ENCODE measurements at regions not wholly inside any gene's neighbourhood (a gene's known extent, or its start where the extent isn't known, plus 50 kb on each side); places are given as distances from the start of the nearest gene placed in this dataset.

GRCh38 chr12:41966916-41967315 is 177.8 kb downstream of the GXYLT1 start:
- Histone ChIP-seq H3K4me3 (ENCODE audit: extremely low read depth, insufficient read depth, low read length, poor library complexity, severe bottlenecking) (no peak overlapping the region), H3K4me1 (ENCODE audit: control insufficient read depth, insufficient read depth, low read length, poor library complexity, severe bottlenecking) (peaks cover 3% of the 10 kb centered on the region), H3K36me3 (ENCODE audit: control insufficient read depth, insufficient read depth, low read length) (no peaks in the 10 kb centered on the region), H3K27ac (ENCODE audit: low read depth, low read length, severe bottlenecking) (no peak overlapping the region), H3K9me3 (ENCODE audit: control insufficient read depth, low read length) (no peaks in the 10 kb centered on the region)
- WGBS, 2 experiments (ENCODE audit: insufficient coverage in 2 of 2): 100% methylated on average over 1 of the region's 2 CpGs

- no peak overlapping the region for H3K27ac ChIP-seq (ENCODE audit: low read depth, low read length, severe bottlenecking)
Observed at GRCh38 chr12:41966001-41966400, 178.7 kb downstream of the GXYLT1 start.

DNA sequence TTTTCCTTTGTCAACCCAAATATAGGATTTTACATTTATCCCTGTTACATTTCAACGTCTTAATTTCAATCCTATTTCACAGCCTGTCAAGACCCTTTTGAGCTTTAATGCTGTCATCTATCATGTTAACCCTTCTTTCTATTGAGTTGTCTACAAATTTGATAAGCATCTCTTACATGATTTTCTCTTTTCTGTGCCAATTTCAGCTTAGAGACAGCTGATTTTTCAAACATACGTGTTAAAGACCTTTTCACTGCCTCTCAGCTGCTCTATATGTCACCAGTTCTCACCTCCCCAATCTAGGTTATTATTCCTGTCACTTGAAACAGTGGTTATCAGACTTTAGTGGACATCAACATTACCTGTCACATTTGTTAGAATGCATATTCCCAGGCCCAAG is 181.3 kb downstream of the GXYLT1 start:
- Histone ChIP-seq H3K36me3 (ENCODE audit: control insufficient read depth, insufficient read depth, low read length) (no peaks in the 10 kb centered on the region), H3K9me3 (ENCODE audit: control insufficient read depth, low read length) (no peaks in the 10 kb centered on the region), H3K4me1 (ENCODE audit: control insufficient read depth, insufficient read depth, low read length, poor library complexity, severe bottlenecking) (peaks cover 3% of the 10 kb centered on the region), H3K4me3 (ENCODE audit: extremely low read depth, insufficient read depth, low read length, poor library complexity, severe bottlenecking) (no peak overlapping the region), H3K27ac (ENCODE audit: low read depth, low read length, severe bottlenecking) (no peak overlapping the region)
- WGBS, 2 experiments (ENCODE audit: insufficient coverage in 2 of 2): 89 to 100% methylated on average over 1 to 2 of the region's 2 CpGs

More at GRCh38 chr12:41966001-41966400, 178.7 kb downstream of the GXYLT1 start:
- Histone ChIP-seq H3K4me1 (ENCODE audit: control insufficient read depth, insufficient read depth, low read length, poor library complexity, severe bottlenecking) (peaks cover 3% of the 10 kb centered on the region), H3K36me3 (ENCODE audit: control insufficient read depth, insufficient read depth, low read length) (no peaks in the 10 kb centered on the region), H3K9me3 (ENCODE audit: control insufficient read depth, low read length) (no peaks in the 10 kb centered on the region), H3K4me3 (ENCODE audit: extremely low read depth, insufficient read depth, low read length, poor library complexity, severe bottlenecking) (no peak overlapping the region)
- 81 to 94% methylated on average over 2 of the region's 2 CpGs for WGBS, 2 experiments (ENCODE audit: insufficient coverage in 2 of 2)

DNA sequence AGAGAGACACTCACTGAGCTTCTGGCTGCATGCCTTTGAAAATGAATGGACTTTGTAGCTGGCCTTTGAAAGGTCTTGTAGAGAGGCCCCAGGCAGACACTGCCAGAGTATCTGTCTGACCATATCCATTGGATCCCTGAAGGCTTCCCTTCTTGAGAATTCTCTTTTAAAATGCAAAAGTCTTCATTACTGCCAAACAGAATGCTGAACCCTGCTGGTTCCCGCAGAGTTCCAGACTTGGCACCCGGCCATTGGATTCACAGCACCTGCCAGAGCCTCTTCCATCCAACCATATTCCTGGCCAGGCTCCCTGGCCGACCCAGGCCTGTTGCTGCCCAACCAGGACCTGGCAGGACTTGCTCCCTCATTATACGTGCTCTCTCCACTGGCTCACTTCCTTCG is 182.5 kb downstream of the GXYLT1 start:
- Histone ChIP-seq H3K36me3 (ENCODE audit: control insufficient read depth, insufficient read depth, low read length) (no peaks in the 10 kb centered on the region), H3K9me3 (ENCODE audit: control insufficient read depth, low read length) (no peaks in the 10 kb centered on the region), H3K4me1 (ENCODE audit: control insufficient read depth, insufficient read depth, low read length, poor library complexity, severe bottlenecking) (peaks cover 3% of the 10 kb centered on the region), H3K4me3 (ENCODE audit: extremely low read depth, insufficient read depth, low read length, poor library complexity, severe bottlenecking) (no peak overlapping the region), H3K27ac (ENCODE audit: low read depth, low read length, severe bottlenecking) (no peak overlapping the region)
- WGBS, 2 experiments (ENCODE audit: insufficient coverage in 2 of 2): 80 to 91% methylated on average over 5 of the region's 5 CpGs

GRCh38 chr12:41959271-41959670 is 185.4 kb downstream of the GXYLT1 start:
- H3K4me3 ChIP-seq (ENCODE audit: extremely low read depth, insufficient read depth, low read length, poor library complexity, severe bottlenecking): no peak overlapping the region
- WGBS, 2 experiments (ENCODE audit: insufficient coverage in 2 of 2): 100% methylated on average over 1 of the region's 2 CpGs; no CpG with 5 or more reads in 1 of the 2 experiments
- H3K4me1 ChIP-seq (ENCODE audit: control insufficient read depth, insufficient read depth, low read length, poor library complexity, severe bottlenecking): no peaks in the 10 kb centered on the region
- H3K36me3 ChIP-seq (ENCODE audit: control insufficient read depth, insufficient read depth, low read length): no peaks in the 10 kb centered on the region
- H3K9me3 ChIP-seq (ENCODE audit: control insufficient read depth, low read length): no peaks in the 10 kb centered on the region
- H3K27ac ChIP-seq (ENCODE audit: low read depth, low read length, severe bottlenecking): no peak overlapping the region

DNA sequence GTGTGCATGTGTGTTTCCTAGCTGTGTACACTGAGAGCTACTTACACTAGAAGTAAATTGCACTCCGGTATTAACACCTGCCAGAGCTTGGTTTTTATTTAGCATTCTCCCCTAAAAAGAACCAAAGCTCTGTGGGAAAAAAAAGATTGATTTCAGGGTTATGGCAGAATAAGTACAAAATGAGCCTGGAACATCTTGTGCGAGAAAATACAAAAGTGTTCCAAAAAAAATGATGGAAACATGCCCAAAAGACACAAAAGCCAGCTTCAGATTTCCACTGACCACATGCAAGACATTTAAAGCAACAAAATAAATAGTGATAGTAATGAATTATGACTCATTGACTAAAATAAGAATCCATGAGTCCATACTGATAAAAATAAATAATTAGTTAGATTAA is 188.3 kb downstream of the GXYLT1 start:
- H3K4me3 ChIP-seq (ENCODE audit: extremely low read depth, insufficient read depth, low read length, poor library complexity, severe bottlenecking): no peak overlapping the region
- no CpG with 5 or more reads among the region's 2 CpGs for WGBS, 2 experiments (ENCODE audit: insufficient coverage in 2 of 2)
- H3K27ac ChIP-seq (ENCODE audit: low read depth, low read length, severe bottlenecking): no peak overlapping the region
- H3K36me3 ChIP-seq (ENCODE audit: control insufficient read depth, insufficient read depth, low read length): no peaks in the 10 kb centered on the region
- no peaks in the 10 kb centered on the region for H3K4me1 ChIP-seq (ENCODE audit: control insufficient read depth, insufficient read depth, low read length, poor library complexity, severe bottlenecking)
- H3K9me3 ChIP-seq (ENCODE audit: control insufficient read depth, low read length): no peaks in the 10 kb centered on the region

DNA sequence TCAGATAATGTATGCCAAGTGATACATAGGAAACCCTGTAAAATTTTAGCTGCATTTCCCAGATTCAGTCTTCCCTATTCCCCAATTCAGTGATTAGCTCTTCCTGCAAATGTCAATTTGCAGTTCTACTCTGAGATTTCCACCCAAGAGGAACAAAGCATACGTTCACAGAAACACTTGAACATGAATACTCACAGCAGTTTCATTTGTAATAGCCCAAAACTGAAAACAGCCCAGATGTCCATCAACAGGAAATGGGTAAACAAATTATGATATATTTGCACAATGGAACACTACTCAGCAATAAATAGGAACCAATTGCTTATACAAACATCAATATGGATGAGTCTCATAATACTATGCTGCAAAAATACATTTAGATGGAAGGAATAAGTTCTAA is 194.2 kb downstream of the GXYLT1 start:
- no peak overlapping the region for H3K4me3 ChIP-seq (ENCODE audit: extremely low read depth, insufficient read depth, low read length, poor library complexity, severe bottlenecking)
- WGBS, 2 experiments (ENCODE audit: insufficient coverage in 2 of 2): 80% methylated on average over 1 of the region's 1 CpG; no CpG with 5 or more reads in 1 of the 2 experiments
- no peaks in the 10 kb centered on the region for H3K36me3 ChIP-seq (ENCODE audit: control insufficient read depth, insufficient read depth, low read length)

GRCh38 chr12:41946106-41946505 is 198.6 kb downstream of the GXYLT1 start:
- WGBS, 2 experiments (ENCODE audit: insufficient coverage in 2 of 2): 90 to 92% methylated on average over 1 to 2 of the region's 2 CpGs
- no peak overlapping the region for H3K27ac ChIP-seq (ENCODE audit: low read depth, low read length, severe bottlenecking)
- peaks cover 20% of the 10 kb centered on the region for H3K9me3 ChIP-seq (ENCODE audit: control insufficient read depth, low read length)
- no peaks in the 10 kb centered on the region for H3K36me3 ChIP-seq (ENCODE audit: control insufficient read depth, insufficient read depth, low read length)
- H3K4me1 ChIP-seq (ENCODE audit: control insufficient read depth, insufficient read depth, low read length, poor library complexity, severe bottlenecking): no peaks in the 10 kb centered on the region
- H3K4me3 ChIP-seq (ENCODE audit: extremely low read depth, insufficient read depth, low read length, poor library complexity, severe bottlenecking): no peak overlapping the region

More for the DNA sequence above, 194.2 kb downstream of the GXYLT1 start:
- Histone ChIP-seq H3K27ac (ENCODE audit: low read depth, low read length, severe bottlenecking) (no peak overlapping the region), H3K9me3 (ENCODE audit: control insufficient read depth, low read length) (peaks cover 12% of the 10 kb centered on the region), H3K4me1 (ENCODE audit: control insufficient read depth, insufficient read depth, low read length, poor library complexity, severe bottlenecking) (no peaks in the 10 kb centered on the region)

GRCh38 chr12:41944216-41944615 is 200.5 kb downstream of the GXYLT1 start:
- H3K36me3 ChIP-seq (ENCODE audit: control insufficient read depth, insufficient read depth, low read length): no peaks in the 10 kb centered on the region
- 94 to 100% methylated on average over 2 of the region's 2 CpGs for WGBS, 2 experiments (ENCODE audit: insufficient coverage in 2 of 2)
- H3K4me1 ChIP-seq (ENCODE audit: control insufficient read depth, insufficient read depth, low read length, poor library complexity, severe bottlenecking): no peaks in the 10 kb centered on the region
- H3K9me3 ChIP-seq (ENCODE audit: control insufficient read depth, low read length): peaks cover 20% of the 10 kb centered on the region
- no peak overlapping the region for H3K4me3 ChIP-seq (ENCODE audit: extremely low read depth, insufficient read depth, low read length, poor library complexity, severe bottlenecking)
- H3K27ac ChIP-seq (ENCODE audit: low read depth, low read length, severe bottlenecking): no peak overlapping the region

GRCh38 chr12:41943671-41944070 is 201.0 kb downstream of the GXYLT1 start:
- Histone ChIP-seq H3K9me3 (ENCODE audit: control insufficient read depth, low read length) (peaks cover 20% of the 10 kb centered on the region), H3K4me3 (ENCODE audit: extremely low read depth, insufficient read depth, low read length, poor library complexity, severe bottlenecking) (no peak overlapping the region), H3K36me3 (ENCODE audit: control insufficient read depth, insufficient read depth, low read length) (no peaks in the 10 kb centered on the region), H3K4me1 (ENCODE audit: control insufficient read depth, insufficient read depth, low read length, poor library complexity, severe bottlenecking) (no peaks in the 10 kb centered on the region), H3K27ac (ENCODE audit: low read depth, low read length, severe bottlenecking) (no peak overlapping the region)

DNA sequence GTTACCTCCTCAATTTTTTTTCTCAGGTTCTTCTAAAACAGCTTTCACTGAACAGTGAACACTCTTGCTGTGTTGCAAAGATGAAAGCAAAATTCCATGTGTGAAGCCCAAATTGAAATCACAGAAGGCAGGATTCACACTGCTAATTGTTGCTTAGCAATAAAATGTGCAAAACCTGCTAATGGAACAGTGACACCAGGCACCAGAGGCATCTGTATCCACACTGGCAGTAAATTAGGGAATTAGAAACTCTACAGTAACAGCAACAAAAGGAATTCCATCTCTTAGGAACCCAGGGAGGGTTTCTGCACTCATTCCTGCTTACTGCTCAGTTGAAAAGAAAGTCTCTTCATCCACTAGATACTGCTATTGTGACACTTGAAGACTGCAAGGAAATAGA is 202.3 kb downstream of the GXYLT1 start:
- Histone ChIP-seq H3K4me1 (ENCODE audit: control insufficient read depth, insufficient read depth, low read length, poor library complexity, severe bottlenecking) (no peaks in the 10 kb centered on the region), H3K27ac (ENCODE audit: low read depth, low read length, severe bottlenecking) (no peak overlapping the region), H3K4me3 (ENCODE audit: extremely low read depth, insufficient read depth, low read length, poor library complexity, severe bottlenecking) (no peak overlapping the region), H3K36me3 (ENCODE audit: control insufficient read depth, insufficient read depth, low read length) (no peaks in the 10 kb centered on the region), H3K9me3 (ENCODE audit: control insufficient read depth, low read length) (peaks cover 20% of the 10 kb centered on the region)

All from mesodermal cell (in vitro differentiated cells).